Peyer's patch (tissue), 4 donors: ENCODE measurements at regions not wholly inside any gene's neighbourhood (a gene's known extent, or its start where the extent isn't known, plus 50 kb on each side); places are given as distances from the start of the nearest gene placed in this dataset.

Experiments used
- POLR2A ChIP-seq, 2 donors: fragments of 450-650 bp; IDR thresholded peaks; one replicate each; pipeline ENCODE4 v1.5.1; 2017; ENCODE audit warnings: antibody characterized with exemption in 2 of 2, mild to moderate bottlenecking in 2 of 2, moderate library complexity in 2 of 2
- TF ChIP-seq, protein P1 (sequence below), 6 experiments: fragments of 450-650 bp in 4 of 6; fragments of 200-600 bp in 2 of 6; sonication (generic) in 1 of 6; IDR thresholded peaks; one replicate each; pipeline ENCODE4 v1.5.1; 2017 to 2019; ENCODE audit warnings: antibody characterized with exemption in 6 of 6, mild to moderate bottlenecking in 3 of 6, moderate library complexity in 1 of 6

DNA sequence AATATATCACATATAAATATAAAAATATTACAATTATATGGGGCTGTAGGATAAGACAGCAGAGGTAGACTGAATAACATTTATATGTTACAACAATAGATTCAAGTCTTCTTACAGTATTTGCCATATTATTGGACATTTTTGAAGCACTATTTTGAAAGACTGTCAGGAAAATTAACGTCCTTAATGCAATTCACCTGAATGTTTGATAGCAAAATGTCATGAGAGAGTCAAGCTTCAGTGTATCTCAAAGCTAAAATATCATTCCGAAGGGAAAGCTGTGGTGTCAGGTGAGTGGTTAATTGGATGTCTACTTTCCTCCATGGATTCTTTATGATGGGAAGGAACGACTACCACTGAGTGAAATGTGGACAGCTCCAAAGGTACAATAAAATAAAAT is 1004.0 kb downstream of the HACE1 start:
- TF ChIP-seq, protein P1, sequence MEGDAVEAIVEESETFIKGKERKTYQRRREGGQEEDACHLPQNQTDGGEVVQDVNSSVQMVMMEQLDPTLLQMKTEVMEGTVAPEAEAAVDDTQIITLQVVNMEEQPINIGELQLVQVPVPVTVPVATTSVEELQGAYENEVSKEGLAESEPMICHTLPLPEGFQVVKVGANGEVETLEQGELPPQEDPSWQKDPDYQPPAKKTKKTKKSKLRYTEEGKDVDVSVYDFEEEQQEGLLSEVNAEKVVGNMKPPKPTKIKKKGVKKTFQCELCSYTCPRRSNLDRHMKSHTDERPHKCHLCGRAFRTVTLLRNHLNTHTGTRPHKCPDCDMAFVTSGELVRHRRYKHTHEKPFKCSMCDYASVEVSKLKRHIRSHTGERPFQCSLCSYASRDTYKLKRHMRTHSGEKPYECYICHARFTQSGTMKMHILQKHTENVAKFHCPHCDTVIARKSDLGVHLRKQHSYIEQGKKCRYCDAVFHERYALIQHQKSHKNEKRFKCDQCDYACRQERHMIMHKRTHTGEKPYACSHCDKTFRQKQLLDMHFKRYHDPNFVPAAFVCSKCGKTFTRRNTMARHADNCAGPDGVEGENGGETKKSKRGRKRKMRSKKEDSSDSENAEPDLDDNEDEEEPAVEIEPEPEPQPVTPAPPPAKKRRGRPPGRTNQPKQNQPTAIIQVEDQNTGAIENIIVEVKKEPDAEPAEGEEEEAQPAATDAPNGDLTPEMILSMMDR (IDR thresholded peaks at IDR 0.05): no peak
- TF ChIP-seq POLR2A (IDR thresholded peaks at IDR 0.05): no peak
